Activated B cell treated with CpG ODN at 0.5 μM for 24 hours (primary cell): ENCODE measurements at regions not wholly inside any gene's neighbourhood (a gene's known extent, or its start where the extent isn't known, plus 50 kb on each side); places are given as distances from the start of the nearest gene placed in this dataset.
"Not testable (repeated sequence)": the region's sequence is repeated elsewhere in the genome, so short reads cannot be mapped to it uniquely, and the experiment has no call there.

Source experiments
- ATAC-seq: fragments of 200-7000 bp; cut with Tn5 transposase; one replicate; pipeline ENCODE4 v1.10.0; 2021; ENCODE audit warnings: low read depth, mild to moderate bottlenecking, moderate library complexity
- CTCF ChIA-PET: fragments of 350-600 bp; sonication (Branson Sonifier 250); formaldehyde crosslinking; loops from one replicate; lab custom pipeline; 2021; ENCODE audit warnings: antibody characterized with exemption; lab: Charles Lee
- POLR2A ChIA-PET: fragments of 350-600 bp; sonication (Branson Sonifier 250); formaldehyde crosslinking; loops from one replicate; lab custom pipeline; 2021; ENCODE audit warnings: antibody characterized with exemption; lab: Charles Lee
- DNase-seq: peaks from one replicate; pipeline ENCODE4 v3.0.0; 2022
- H3K27ac Mint-ChIP-seq: one replicate; pipeline ENCODE4 v1.8.0; 2020; ENCODE audit warnings: mixed read lengths
- H3K27me3 Mint-ChIP-seq: one replicate; pipeline ENCODE4 v1.8.0; 2021; ENCODE audit warnings: mixed read lengths
- H3K36me3 Mint-ChIP-seq: one replicate; pipeline ENCODE4 v1.8.0; 2021; ENCODE audit warnings: low read depth, mixed read lengths
- H3K4me1 Mint-ChIP-seq: one replicate; pipeline ENCODE4 v1.8.0; 2021; ENCODE audit warnings: mixed read lengths
- H3K4me3 Mint-ChIP-seq: one replicate; pipeline ENCODE4 v1.8.0; 2020; ENCODE audit warnings: mild to moderate bottlenecking, mixed read lengths
- H3K9me3 Mint-ChIP-seq: one replicate; pipeline ENCODE4 v1.8.0; 2020; ENCODE audit warnings: mixed read lengths
- intact Hi-C: fragments of 100-400 bp; cut with micrococcal nuclease; formaldehyde crosslinking; loops from one replicate; pipeline ENCODE4 v1.15.1; 2024
- TF ChIP-seq, protein P1 (sequence below): fragments of 200-600 bp; IDR thresholded peaks from one replicate; pipeline ENCODE4 v1.8.0; 2022; ENCODE audit warnings: antibody characterized with exemption, mild to moderate bottlenecking

DNA sequence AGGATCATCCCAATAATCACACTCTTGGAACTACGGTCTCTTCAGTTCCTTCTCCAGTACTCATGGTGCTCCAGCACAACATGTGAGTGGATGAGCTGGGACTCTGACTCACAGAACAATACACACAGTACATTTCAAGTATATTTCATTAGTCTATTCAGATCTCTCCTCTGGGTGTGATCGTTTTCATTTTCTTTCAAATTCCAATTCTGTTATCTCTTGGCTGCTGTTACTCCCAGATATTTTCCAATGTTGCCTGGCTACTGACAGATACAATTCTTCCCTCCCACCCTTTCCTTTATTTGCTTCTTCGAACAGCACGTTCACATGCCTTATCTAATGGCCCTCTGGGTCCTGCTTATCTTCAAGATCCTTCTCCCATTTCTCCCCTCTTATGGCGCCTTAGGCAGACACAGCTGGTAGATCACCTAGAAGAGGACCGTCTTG is 216.0 kb downstream of the ACKR3 start:
- H3K36me3 Mint-ChIP-seq = no peaks in the 10 kb centered on the region
- peaks cover 2% of the 10 kb centered on the region for H3K9me3 Mint-ChIP-seq
- ATAC-seq (no peak), DNase-seq (no peak)
- TF ChIP-seq, protein P1, sequence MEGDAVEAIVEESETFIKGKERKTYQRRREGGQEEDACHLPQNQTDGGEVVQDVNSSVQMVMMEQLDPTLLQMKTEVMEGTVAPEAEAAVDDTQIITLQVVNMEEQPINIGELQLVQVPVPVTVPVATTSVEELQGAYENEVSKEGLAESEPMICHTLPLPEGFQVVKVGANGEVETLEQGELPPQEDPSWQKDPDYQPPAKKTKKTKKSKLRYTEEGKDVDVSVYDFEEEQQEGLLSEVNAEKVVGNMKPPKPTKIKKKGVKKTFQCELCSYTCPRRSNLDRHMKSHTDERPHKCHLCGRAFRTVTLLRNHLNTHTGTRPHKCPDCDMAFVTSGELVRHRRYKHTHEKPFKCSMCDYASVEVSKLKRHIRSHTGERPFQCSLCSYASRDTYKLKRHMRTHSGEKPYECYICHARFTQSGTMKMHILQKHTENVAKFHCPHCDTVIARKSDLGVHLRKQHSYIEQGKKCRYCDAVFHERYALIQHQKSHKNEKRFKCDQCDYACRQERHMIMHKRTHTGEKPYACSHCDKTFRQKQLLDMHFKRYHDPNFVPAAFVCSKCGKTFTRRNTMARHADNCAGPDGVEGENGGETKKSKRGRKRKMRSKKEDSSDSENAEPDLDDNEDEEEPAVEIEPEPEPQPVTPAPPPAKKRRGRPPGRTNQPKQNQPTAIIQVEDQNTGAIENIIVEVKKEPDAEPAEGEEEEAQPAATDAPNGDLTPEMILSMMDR = no peak
- no peaks in the 10 kb centered on the region for H3K4me1 Mint-ChIP-seq
- CTCF ChIA-PET = no interaction called here
- no peak overlapping the region for H3K4me3 Mint-ChIP-seq
- peaks cover 13% of the 10 kb centered on the region for H3K27me3 Mint-ChIP-seq
- no peak overlapping the region for H3K27ac Mint-ChIP-seq
- intact Hi-C loops = no loop called here
- POLR2A ChIA-PET = no interaction called here

DNA sequence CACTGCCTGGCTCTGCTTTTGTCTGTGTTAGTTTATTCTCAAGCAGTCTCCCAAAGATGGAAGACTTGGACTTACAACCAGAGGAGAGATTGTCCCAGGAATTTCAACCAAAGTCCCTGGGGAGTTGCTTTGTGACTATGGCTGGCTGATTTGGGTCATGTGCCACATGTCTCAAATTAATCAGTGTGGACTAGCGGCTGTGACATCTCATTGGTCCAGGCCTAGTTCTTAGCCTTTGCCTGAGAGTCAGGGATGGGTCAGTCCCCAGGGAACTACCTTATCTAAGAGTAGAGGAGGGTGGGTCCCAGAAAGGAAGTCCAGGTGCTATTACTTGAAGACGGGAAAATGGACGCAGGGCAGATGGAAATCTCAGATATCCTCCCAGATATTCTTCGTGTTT is 217.1 kb downstream of the ACKR3 start:
- Mint-ChIP-seq H3K4me1 (no peaks in the 10 kb centered on the region), H3K4me3 (no peak overlapping the region), H3K9me3 (peaks cover 2% of the 10 kb centered on the region), H3K36me3 (no peaks in the 10 kb centered on the region), H3K27me3 (peaks cover 11% of the 10 kb centered on the region), H3K27ac (no peak overlapping the region)
- intact Hi-C loops = no loop called here
- ChIA-PET CTCF (no interaction called here), POLR2A (no interaction called here)
- DNase-seq = no peak
- ATAC-seq = no peak
- TF ChIP-seq, protein P1 = no peak

DNA sequence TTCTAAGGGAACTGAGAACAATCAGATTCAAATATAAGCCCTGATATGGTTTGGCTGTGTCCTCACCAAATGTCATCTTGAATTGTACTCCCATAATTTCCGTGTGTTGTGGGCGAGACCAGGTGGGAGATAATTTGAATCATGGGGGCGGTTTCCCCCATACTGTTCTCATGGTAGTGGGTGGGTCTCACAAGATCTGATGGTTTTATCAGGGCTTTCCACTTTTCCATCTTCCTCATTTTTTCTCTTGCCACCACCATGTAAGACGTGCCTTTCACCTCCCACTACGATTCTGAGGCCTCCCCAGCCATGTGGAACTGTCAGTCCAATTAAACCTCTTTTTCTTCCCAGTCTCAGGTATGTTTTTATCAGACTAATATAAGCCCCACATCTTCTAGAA is 217.8 kb downstream of the ACKR3 start:
- H3K9me3 Mint-ChIP-seq, POLR2A ChIA-PET, ATAC-seq, DNase-seq, H3K36me3 Mint-ChIP-seq, CTCF ChIA-PET, H3K27ac Mint-ChIP-seq, H3K4me1 Mint-ChIP-seq, H3K4me3 Mint-ChIP-seq, intact Hi-C loops: not testable (repeated sequence)
- peaks cover 11% of the 10 kb centered on the region for H3K27me3 Mint-ChIP-seq

DNA sequence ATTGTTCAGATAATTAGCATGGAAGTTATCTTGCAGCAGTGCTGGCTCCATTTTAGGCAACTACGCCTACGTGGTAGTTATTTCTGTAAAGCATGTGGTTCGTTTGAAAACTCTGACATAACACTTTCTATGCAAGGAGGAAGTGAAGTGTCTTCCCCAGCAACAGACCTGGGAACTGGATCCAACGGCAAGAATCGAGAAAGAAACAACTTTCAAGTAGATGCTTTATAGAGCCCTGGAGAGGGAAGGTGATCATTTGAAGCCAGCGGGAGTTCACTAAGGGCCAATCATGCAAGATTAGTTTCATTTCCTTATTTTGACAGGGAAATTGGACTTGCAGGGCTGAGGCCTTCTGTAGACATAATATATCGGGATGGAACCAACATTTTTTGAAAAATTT is 218.3 kb downstream of the ACKR3 start:
- H3K4me1 Mint-ChIP-seq = no peaks in the 10 kb centered on the region
- no peaks in the 10 kb centered on the region for H3K36me3 Mint-ChIP-seq
- ChIA-PET POLR2A (no interaction called here), CTCF (no interaction called here)
- H3K9me3 Mint-ChIP-seq = peaks cover 4% of the 10 kb centered on the region
- DNase-seq (no peak), ATAC-seq (no peak)
- TF ChIP-seq, protein P1 = no peak
- intact Hi-C loops = no loop called here
- H3K27ac Mint-ChIP-seq = no peak overlapping the region
- H3K27me3 Mint-ChIP-seq = peaks cover 11% of the 10 kb centered on the region
- H3K4me3 Mint-ChIP-seq = no peak overlapping the region

DNA sequence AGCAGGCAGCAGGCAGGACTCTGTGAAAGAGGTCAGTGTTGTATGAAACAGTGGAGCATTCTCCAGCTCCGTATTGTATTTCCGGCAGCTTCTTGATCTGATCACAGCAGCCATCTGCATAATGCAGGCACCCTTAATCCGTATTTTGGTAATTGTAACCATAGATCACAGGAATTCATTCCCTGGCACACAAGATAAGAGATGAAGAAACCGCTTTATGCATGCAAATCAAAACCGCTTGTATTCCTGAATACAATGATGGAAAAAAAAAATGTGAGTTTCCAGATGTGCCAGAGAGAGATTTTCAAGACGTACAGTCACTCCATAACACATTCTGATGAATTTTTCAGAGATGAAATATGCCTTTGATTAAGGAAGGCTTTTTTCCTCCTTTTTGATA is 221.3 kb downstream of the ACKR3 start:
- Mint-ChIP-seq H3K36me3 (no peaks in the 10 kb centered on the region), H3K9me3 (peaks cover 2% of the 10 kb centered on the region), H3K4me1 (no peaks in the 10 kb centered on the region), H3K4me3 (no peak overlapping the region), H3K27ac (no peak overlapping the region), H3K27me3 (peaks cover 2% of the 10 kb centered on the region)
- ChIA-PET CTCF (no interaction called here), POLR2A (no interaction called here)
- intact Hi-C loops = no loop called here
- ATAC-seq = no peak
- TF ChIP-seq, protein P1 = no peak
- DNase-seq = no peak
